A549 (cell line): ENCODE measurements at regions not wholly inside any gene's neighbourhood (a gene's known extent, or its start where the extent isn't known, plus 50 kb on each side); places are given as distances from the start of the nearest gene placed in this dataset.

ENCODE experiments used
- ATAC-seq, 2 experiments: fragments of 200-7000 bp in 1 of 2; fragments of >200 bp in 1 of 2; cut with Nextera tagmentation in 1 of 2; cut with Tn5 transposase in 1 of 2; 3 replicates each; pipeline versions ENCODE4 v1.8.0 to v1.9.1; 2018 to 2020; ENCODE audit warnings: mild to moderate bottlenecking in 1 of 2, moderate library complexity in 1 of 2
- CTCF ChIA-PET: fragments of 300-600 bp; sonication (Branson Sonifier 250); formaldehyde crosslinking; extraction: SDS; loops from one replicate; lab custom pipeline; 2021; ENCODE audit warnings: antibody characterized with exemption, inconsistent platforms; lab: Yijun Ruan, JAX
- POLR2A ChIA-PET: fragments of 350-600 bp; formaldehyde crosslinking; extraction: SDS; loops from one replicate; lab custom pipeline; 2021; ENCODE audit warnings: antibody characterized with exemption, inconsistent platforms; lab: Yijun Ruan, JAX
- DNase-seq, 2 experiments: peaks; one replicate each; pipeline versions ENCODE4 v3.0.0 to v3.0.0-alpha.2; 2011 to 2016; ENCODE audit warnings: low read depth in 1 of 2, low spot score in 1 of 2
- FAIRE-seq: peaks from 2 replicates; lab custom pipeline; 2011; peaks lifted over from hg19 to GRCh38; lab: Jason Lieb, UNC
- H3K27ac ChIP-seq, 2 experiments: fragments of >200 bp; sonication (Bioruptor Twin); formaldehyde crosslinking; 3 replicates each; pipeline ENCODE4 v1.5.1; 2016 to 2017
- H3K4me1 ChIP-seq: fragments of >200 bp; sonication (Bioruptor Twin); formaldehyde crosslinking; 3 replicates; pipeline ENCODE4 v1.6.1; 2016
- H3K4me2 ChIP-seq: fragments of >200 bp; sonication (Bioruptor Twin); formaldehyde crosslinking; 3 replicates; pipeline ENCODE4 v1.6.1; 2016
- H3K4me3 ChIP-seq: fragments of >200 bp; sonication (Bioruptor Twin); formaldehyde crosslinking; 3 replicates; pipeline ENCODE4 v1.5.1; 2016
- H3K9me3 ChIP-seq: fragments of >200 bp; sonication (Bioruptor Twin); formaldehyde crosslinking; 3 replicates; pipeline ENCODE4 v1.6.1; 2016
- CBX2 ChIP-seq: fragments of 200-600 bp; sonication (generic); IDR thresholded peaks from 2 replicates; pipeline ENCODE4 v1.6.1; 2016; ENCODE audit warnings: low read depth, mild to moderate bottlenecking, borderline replicate concordance
- CHD2 ChIP-seq: fragments of 150-350 bp; IDR thresholded peaks from 2 replicates; pipeline ENCODE4 v1.6.1; 2014; ENCODE audit warnings: low read length; ENCODE audit not compliant: partially characterized antibody
- EHMT2 ChIP-seq: fragments of 200-600 bp; sonication (generic); IDR thresholded peaks from 2 replicates; pipeline ENCODE4 v1.6.1; 2016; ENCODE audit warnings: antibody characterized with exemption, low read depth, mild to moderate bottlenecking, moderate library complexity
- HOXA7 ChIP-seq: fragments of 250-450 bp; sonication (Bioruptor Pico); IDR thresholded peaks from 2 replicates; pipeline ENCODE4 v1.5.0; 2020; ENCODE audit warnings: mild to moderate bottlenecking, moderate library complexity
- JUN ChIP-seq, 2 experiments: fragments of >200 bp; sonication (Bioruptor Twin); formaldehyde crosslinking; IDR thresholded peaks; 2 replicates in 1 of 2; 3 replicates in 1 of 2; pipeline ENCODE4 v1.6.1; 2016 to 2017
- KDM1A ChIP-seq: fragments of 200-600 bp; sonication (generic); IDR thresholded peaks from 2 replicates; pipeline ENCODE4 v1.6.1; 2016; ENCODE audit warnings: low read depth, mild to moderate bottlenecking
- MAZ ChIP-seq: fragments of 150-350 bp; IDR thresholded peaks from 2 replicates; pipeline ENCODE4 v1.6.1; 2014; ENCODE audit warnings: antibody characterized with exemption, low read depth, low read length, borderline replicate concordance
- NFE2L2 ChIP-seq: fragments of 150-350 bp; conservative IDR thresholded peaks from 2 replicates; pipeline ENCODE4 v1.6.1; 2014; ENCODE audit warnings: low read length
- RAD21 ChIP-seq, 2 experiments: fragments of >200 bp in 1 of 2; sonication (Bioruptor Twin) in 1 of 2; formaldehyde crosslinking in 1 of 2; IDR thresholded peaks in 1 of 2; conservative IDR thresholded peaks in 1 of 2; 2 replicates in 1 of 2; 3 replicates in 1 of 2; pipeline ENCODE4 v1.6.1; 2012 to 2018; ENCODE audit warnings: inconsistent platforms in 1 of 2
- SMC3 ChIP-seq: fragments of >200 bp; sonication (Bioruptor Twin); formaldehyde crosslinking; IDR thresholded peaks from 3 replicates; pipeline ENCODE4 v1.6.1; 2018; ENCODE audit warnings: inconsistent platforms
- TFCP2L1 ChIP-seq: fragments of 250-450 bp; sonication (Bioruptor Pico); IDR thresholded peaks from 2 replicates; pipeline ENCODE4 v1.5.0; 2021; ENCODE audit warnings: mild to moderate bottlenecking
- TP53 ChIP-seq: fragments of 250-450 bp; sonication (Bioruptor Pico); IDR thresholded peaks from 2 replicates; pipeline ENCODE4 v1.5.0; 2021; ENCODE audit warnings: mild to moderate bottlenecking, moderate library complexity
- ZC3H11A ChIP-seq: fragments of 450-650 bp; IDR thresholded peaks from 2 replicates; pipeline ENCODE4 v1.6.1; 2014; ENCODE audit warnings: antibody characterized with exemption, mild to moderate bottlenecking
- ZFP36 ChIP-seq: fragments of 450-650 bp; IDR thresholded peaks from 2 replicates; pipeline ENCODE4 v1.6.1; 2014; ENCODE audit warnings: borderline replicate concordance; ENCODE audit not compliant: partially characterized antibody
- ZNF302 ChIP-seq: fragments of 250-450 bp; sonication (Bioruptor Pico); IDR thresholded peaks from 2 replicates; pipeline ENCODE4 v1.9.0; 2021; ENCODE audit warnings: inconsistent platforms, mild to moderate bottlenecking, moderate library complexity
- WGBS: methylation state at CpG from one replicate; pipeline ENCODE4 v1.1.6; 2017; ENCODE audit errors: missing lambda C conversion rate; 5-methylcytosine and 5-hydroxymethylcytosine counted together
- TF ChIP-seq, protein P1 (sequence below): fragments of >200 bp; sonication (Bioruptor Twin); formaldehyde crosslinking; IDR thresholded peaks from 3 replicates; pipeline ENCODE4 v1.6.1; 2016
- TF ChIP-seq, protein P2 (sequence below): fragments of 250-450 bp; sonication (Bioruptor Pico); IDR thresholded peaks from 2 replicates; pipeline ENCODE4 v1.5.0; 2021; ENCODE audit warnings: mild to moderate bottlenecking, moderate library complexity, borderline replicate concordance
- TF ChIP-seq, protein P3 (sequence below): fragments of 200-600 bp; sonication (generic); IDR thresholded peaks from 2 replicates; pipeline ENCODE4 v1.6.1; 2016; ENCODE audit warnings: antibody characterized with exemption, mild to moderate bottlenecking, moderate library complexity
- TF ChIP-seq, protein P4 (sequence below): fragments of 150-350 bp; IDR thresholded peaks from 2 replicates; pipeline ENCODE4 v1.6.1; 2014; ENCODE audit warnings: low read depth, mild to moderate bottlenecking, low read length
- TF ChIP-seq, protein P5 (sequence below): fragments of 250-450 bp; sonication (Bioruptor Pico); IDR thresholded peaks from 2 replicates; pipeline ENCODE4 v1.5.0; 2020; ENCODE audit warnings: low read depth, mild to moderate bottlenecking, moderate library complexity

DNA sequence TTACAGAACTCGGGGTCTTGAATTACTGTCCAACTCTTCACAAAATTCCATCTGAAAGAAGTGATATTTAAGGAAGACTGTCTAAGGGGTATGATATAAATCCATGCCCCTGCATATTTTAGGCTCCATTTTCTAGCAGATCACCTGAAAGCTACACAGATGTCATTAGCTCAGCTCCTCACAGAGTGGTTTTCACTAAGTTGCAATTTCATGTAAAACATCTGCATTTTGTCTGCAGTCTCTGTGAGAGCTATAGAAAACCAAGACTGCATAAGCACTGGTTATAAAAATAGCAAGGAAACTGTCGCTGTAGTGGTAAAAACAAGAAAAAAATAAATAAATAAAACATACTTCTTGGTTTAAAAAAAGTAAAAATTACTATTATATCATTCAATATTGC lies 103.4 kb downstream of the RPL27A start (continued):
- TF ChIP-seq EHMT2 = no peak

DNA sequence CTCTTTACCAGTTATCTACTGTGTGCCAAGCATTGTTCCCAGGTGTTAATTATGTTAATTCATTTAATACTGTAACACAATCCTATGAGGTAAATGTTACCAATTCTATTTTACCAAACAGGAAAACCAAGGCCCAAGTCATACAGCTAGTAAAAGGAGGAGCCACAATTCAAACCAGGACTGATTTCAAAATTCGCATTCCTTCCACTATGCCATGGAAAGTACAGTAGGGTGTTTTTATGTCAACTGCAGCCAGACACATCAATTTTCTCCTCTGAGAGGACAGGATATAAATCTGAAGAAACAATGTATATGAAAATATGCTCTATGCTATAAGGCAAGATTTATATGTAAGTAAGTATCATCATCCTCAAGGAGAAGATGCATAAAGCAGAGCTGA lies 104.3 kb downstream of the RPL27A start:
- no peak for DNase-seq
- CTCF ChIA-PET = no interaction called here
- H3K4me3 ChIP-seq = no peak overlapping the region
- peak; percentile 23 for FAIRE-seq
- no peak overlapping the region for H3K4me2 ChIP-seq
- H3K9me3 ChIP-seq = no peaks in the 10 kb centered on the region
- TF ChIP-seq HOXA7 (CRISPR knock-in tag) (no peak), ZFP36 (no peak), ZNF302 (CRISPR knock-in tag) (no peak), ZC3H11A (no peak), TFCP2L1 (CRISPR knock-in tag) (no peak), CHD2 (no peak), TP53 (CRISPR knock-in tag) (no peak), NFE2L2 (no peak), CBX2 (no peak), KDM1A (no peak)
- TF ChIP-seq, protein P1, sequence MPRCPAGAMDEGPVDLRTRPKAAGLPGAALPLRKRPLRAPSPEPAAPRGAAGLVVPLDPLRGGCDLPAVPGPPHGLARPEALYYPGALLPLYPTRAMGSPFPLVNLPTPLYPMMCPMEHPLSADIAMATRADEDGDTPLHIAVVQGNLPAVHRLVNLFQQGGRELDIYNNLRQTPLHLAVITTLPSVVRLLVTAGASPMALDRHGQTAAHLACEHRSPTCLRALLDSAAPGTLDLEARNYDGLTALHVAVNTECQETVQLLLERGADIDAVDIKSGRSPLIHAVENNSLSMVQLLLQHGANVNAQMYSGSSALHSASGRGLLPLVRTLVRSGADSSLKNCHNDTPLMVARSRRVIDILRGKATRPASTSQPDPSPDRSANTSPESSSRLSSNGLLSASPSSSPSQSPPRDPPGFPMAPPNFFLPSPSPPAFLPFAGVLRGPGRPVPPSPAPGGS = no peak
- TF ChIP-seq, protein P2, sequence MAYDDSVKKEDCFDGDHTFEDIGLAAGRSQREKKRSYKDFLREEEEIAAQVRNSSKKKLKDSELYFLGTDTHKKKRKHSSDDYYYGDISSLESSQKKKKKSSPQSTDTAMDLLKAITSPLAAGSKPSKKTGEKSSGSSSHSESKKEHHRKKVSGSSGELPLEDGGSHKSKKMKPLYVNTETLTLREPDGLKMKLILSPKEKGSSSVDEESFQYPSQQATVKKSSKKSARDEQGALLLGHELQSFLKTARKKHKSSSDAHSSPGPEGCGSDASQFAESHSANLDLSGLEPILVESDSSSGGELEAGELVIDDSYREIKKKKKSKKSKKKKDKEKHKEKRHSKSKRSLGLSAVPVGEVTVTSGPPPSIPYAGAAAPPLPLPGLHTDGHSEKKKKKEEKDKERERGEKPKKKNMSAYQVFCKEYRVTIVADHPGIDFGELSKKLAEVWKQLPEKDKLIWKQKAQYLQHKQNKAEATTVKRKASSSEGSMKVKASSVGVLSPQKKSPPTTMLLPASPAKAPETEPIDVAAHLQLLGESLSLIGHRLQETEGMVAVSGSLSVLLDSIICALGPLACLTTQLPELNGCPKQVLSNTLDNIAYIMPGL (CRISPR knock-in tag) = no peak
- TF ChIP-seq, protein P3, sequence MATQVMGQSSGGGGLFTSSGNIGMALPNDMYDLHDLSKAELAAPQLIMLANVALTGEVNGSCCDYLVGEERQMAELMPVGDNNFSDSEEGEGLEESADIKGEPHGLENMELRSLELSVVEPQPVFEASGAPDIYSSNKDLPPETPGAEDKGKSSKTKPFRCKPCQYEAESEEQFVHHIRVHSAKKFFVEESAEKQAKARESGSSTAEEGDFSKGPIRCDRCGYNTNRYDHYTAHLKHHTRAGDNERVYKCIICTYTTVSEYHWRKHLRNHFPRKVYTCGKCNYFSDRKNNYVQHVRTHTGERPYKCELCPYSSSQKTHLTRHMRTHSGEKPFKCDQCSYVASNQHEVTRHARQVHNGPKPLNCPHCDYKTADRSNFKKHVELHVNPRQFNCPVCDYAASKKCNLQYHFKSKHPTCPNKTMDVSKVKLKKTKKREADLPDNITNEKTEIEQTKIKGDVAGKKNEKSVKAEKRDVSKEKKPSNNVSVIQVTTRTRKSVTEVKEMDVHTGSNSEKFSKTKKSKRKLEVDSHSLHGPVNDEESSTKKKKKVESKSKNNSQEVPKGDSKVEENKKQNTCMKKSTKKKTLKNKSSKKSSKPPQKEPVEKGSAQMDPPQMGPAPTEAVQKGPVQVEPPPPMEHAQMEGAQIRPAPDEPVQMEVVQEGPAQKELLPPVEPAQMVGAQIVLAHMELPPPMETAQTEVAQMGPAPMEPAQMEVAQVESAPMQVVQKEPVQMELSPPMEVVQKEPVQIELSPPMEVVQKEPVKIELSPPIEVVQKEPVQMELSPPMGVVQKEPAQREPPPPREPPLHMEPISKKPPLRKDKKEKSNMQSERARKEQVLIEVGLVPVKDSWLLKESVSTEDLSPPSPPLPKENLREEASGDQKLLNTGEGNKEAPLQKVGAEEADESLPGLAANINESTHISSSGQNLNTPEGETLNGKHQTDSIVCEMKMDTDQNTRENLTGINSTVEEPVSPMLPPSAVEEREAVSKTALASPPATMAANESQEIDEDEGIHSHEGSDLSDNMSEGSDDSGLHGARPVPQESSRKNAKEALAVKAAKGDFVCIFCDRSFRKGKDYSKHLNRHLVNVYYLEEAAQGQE = no peak
- TF ChIP-seq, protein P4, sequence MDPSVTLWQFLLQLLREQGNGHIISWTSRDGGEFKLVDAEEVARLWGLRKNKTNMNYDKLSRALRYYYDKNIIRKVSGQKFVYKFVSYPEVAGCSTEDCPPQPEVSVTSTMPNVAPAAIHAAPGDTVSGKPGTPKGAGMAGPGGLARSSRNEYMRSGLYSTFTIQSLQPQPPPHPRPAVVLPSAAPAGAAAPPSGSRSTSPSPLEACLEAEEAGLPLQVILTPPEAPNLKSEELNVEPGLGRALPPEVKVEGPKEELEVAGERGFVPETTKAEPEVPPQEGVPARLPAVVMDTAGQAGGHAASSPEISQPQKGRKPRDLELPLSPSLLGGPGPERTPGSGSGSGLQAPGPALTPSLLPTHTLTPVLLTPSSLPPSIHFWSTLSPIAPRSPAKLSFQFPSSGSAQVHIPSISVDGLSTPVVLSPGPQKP = no peak
- no peaks in the 10 kb centered on the region for H3K4me1 ChIP-seq
- 91% methylated on average over 1 of the region's 1 CpG for WGBS
- POLR2A ChIA-PET = no interaction called here
- H3K27ac ChIP-seq = no peak overlapping the region
- ATAC-seq = peak in 1 of 2 experiments; percentile 51; a peak in 2 of 6 replicates

DNA sequence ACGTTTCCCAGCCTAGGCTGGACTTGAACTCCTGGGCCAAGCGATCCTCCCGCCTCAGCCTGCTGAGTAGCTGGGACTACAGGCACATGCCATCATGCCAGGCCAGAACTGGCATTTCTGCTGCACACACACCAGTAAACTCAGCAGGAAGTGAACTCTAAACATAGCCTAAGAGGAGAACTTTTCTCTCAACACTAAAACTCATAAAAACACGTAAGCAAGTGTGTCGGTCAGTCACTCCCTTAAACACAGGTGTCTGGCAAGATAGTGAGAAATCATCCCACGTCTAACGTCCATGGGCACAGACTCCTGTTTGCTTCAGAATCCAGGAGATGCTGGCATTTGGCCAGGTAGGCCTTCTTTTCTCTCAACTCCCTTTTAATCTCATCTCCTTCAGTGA lies 104.8 kb downstream of the RPL27A start:
- TF ChIP-seq, protein P5, sequence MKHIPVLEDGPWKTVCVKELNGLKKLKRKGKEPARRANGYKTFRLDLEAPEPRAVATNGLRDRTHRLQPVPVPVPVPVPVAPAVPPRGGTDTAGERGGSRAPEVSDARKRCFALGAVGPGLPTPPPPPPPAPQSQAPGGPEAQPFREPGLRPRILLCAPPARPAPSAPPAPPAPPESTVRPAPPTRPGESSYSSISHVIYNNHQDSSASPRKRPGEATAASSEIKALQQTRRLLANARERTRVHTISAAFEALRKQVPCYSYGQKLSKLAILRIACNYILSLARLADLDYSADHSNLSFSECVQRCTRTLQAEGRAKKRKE (CRISPR knock-in tag) = no peak
- TF ChIP-seq SMC3 (no peak), RAD21 (conservative IDR thresholded peaks at IDR 0.05 in 1 of 2, IDR thresholded peaks at IDR 0.05 in 1 of 2) (no peak), ZFP36 (no peak), CBX2 (no peak), MAZ (no peak), EHMT2 (no peak), JUN (IDR thresholded peaks at IDR 0.05) (no peak)
- 74% methylated on average over 7 of the region's 7 CpGs for WGBS
- no peaks in the 10 kb centered on the region for H3K9me3 ChIP-seq
- H3K4me3 ChIP-seq = no peak overlapping the region
- DNase-seq (no peak), FAIRE-seq (no peak), ATAC-seq (no peak)
- no peak overlapping the region for H3K4me2 ChIP-seq
- no peak overlapping the region for H3K27ac ChIP-seq
- ChIA-PET CTCF (interaction anchor here (0.9 to 1.2 kb wide), 2 partner anchors 10 to 19 kb away, joined by 3 to 4 read pairs; no protein-coding TSS in a partner anchor), POLR2A (no interaction called here)
- H3K4me1 ChIP-seq = no peaks in the 10 kb centered on the region
